SK-N-SH (cell line): ENCODE measurements at regions not wholly inside any gene's neighbourhood (a gene's known extent, or its start where the extent isn't known, plus 50 kb on each side); places are given as distances from the start of the nearest gene placed in this dataset.

Experiments
- ELF1 ChIP-seq: IDR thresholded peaks from 2 replicates; pipeline ENCODE4 v1.4.0; 2012
- EP300 ChIP-seq, 2 experiments: IDR thresholded peaks; 2 replicates each; pipeline versions ENCODE4 v1.4.0 to v1.6.1; 2012; ENCODE audit warnings: borderline replicate concordance in 1 of 2, low read depth in 1 of 2, low read length in 1 of 2
- GABPA ChIP-seq: IDR thresholded peaks from 2 replicates; pipeline ENCODE4 v1.4.0; 2012; ENCODE audit warnings: low read depth, mild to moderate bottlenecking
- RAD21 ChIP-seq: IDR thresholded peaks from 2 replicates; pipeline ENCODE4 v1.6.1; 2012; ENCODE audit warnings: mild to moderate bottlenecking, low read length
- REST ChIP-seq: IDR thresholded peaks from 2 replicates; pipeline ENCODE4 v1.6.1; 2012; ENCODE audit warnings: mild to moderate bottlenecking, low read depth, low read length, moderate library complexity
- TF ChIP-seq, protein P1 (sequence below): IDR thresholded peaks from 2 replicates; pipeline ENCODE4 v1.4.0; 2012; ENCODE audit warnings: low read depth, borderline replicate concordance
- TF ChIP-seq, protein P2 (sequence below): fragments of 200-600 bp; sonication (generic); IDR thresholded peaks from 2 replicates; pipeline ENCODE4 v1.6.1; 2017; ENCODE audit warnings: antibody characterized with exemption, mild to moderate bottlenecking, moderate library complexity

DNA sequence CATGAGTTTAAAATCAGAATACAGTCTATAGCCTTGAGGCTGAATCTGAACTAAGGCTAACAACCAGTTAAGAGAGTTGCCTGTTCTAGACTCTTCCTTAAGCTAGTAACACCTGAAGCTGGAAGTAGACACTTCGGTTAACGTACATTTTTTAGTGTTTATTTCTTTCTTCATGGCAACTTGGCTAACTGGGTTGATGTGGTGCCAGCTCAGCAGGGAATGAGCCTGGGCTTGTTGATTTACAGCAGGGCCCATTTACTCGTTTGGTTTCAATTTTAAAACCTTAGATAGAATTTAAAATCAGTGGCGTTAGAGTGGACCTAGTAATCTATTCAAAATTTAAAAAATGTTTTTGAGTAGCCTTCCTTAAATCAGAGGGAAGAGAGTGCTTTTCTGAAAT lies 137.6 kb upstream of the ESX1 start:
- TF ChIP-seq, protein P1, sequence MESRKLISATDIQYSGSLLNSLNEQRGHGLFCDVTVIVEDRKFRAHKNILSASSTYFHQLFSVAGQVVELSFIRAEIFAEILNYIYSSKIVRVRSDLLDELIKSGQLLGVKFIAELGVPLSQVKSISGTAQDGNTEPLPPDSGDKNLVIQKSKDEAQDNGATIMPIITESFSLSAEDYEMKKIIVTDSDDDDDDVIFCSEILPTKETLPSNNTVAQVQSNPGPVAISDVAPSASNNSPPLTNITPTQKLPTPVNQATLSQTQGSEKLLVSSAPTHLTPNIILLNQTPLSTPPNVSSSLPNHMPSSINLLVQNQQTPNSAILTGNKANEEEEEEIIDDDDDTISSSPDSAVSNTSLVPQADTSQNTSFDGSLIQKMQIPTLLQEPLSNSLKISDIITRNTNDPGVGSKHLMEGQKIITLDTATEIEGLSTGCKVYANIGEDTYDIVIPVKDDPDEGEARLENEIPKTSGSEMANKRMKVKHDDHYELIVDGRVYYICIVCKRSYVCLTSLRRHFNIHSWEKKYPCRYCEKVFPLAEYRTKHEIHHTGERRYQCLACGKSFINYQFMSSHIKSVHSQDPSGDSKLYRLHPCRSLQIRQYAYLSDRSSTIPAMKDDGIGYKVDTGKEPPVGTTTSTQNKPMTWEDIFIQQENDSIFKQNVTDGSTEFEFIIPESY = no peak
- TF ChIP-seq GABPA (no peak), ELF1 (no peak), EP300 (IDR thresholded peaks at IDR 0.05; ENCODE audit: borderline replicate concordance in 1 of 2, low read depth in 1 of 2, low read length in 1 of 2) (no peak), REST (no peak), RAD21 (no peak)
- TF ChIP-seq, protein P2, sequence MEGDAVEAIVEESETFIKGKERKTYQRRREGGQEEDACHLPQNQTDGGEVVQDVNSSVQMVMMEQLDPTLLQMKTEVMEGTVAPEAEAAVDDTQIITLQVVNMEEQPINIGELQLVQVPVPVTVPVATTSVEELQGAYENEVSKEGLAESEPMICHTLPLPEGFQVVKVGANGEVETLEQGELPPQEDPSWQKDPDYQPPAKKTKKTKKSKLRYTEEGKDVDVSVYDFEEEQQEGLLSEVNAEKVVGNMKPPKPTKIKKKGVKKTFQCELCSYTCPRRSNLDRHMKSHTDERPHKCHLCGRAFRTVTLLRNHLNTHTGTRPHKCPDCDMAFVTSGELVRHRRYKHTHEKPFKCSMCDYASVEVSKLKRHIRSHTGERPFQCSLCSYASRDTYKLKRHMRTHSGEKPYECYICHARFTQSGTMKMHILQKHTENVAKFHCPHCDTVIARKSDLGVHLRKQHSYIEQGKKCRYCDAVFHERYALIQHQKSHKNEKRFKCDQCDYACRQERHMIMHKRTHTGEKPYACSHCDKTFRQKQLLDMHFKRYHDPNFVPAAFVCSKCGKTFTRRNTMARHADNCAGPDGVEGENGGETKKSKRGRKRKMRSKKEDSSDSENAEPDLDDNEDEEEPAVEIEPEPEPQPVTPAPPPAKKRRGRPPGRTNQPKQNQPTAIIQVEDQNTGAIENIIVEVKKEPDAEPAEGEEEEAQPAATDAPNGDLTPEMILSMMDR = no peak
